AG09319 (cell line): ENCODE measurements at regions not wholly inside any gene's neighbourhood (a gene's known extent, or its start where the extent isn't known, plus 50 kb on each side); places are given as distances from the start of the nearest gene placed in this dataset.

Experiments
- DNase-seq: peaks from one replicate; pipeline ENCODE4 v3.0.0-alpha.2; 2010; ENCODE audit warnings: low read depth; ENCODE audit errors: extremely low read depth
- TF ChIP-seq, protein P1 (sequence below): IDR thresholded peaks from 2 replicates; pipeline ENCODE4 v1.5.1; 2011; ENCODE audit warnings: low read depth, mild to moderate bottlenecking, inconsistent platforms, low read length, moderate library complexity

GRCh38 chr1:238112952-238113621 lies 222.4 kb upstream of the ZP4 start:
- DNase-seq: no peak
- TF ChIP-seq, protein P1, sequence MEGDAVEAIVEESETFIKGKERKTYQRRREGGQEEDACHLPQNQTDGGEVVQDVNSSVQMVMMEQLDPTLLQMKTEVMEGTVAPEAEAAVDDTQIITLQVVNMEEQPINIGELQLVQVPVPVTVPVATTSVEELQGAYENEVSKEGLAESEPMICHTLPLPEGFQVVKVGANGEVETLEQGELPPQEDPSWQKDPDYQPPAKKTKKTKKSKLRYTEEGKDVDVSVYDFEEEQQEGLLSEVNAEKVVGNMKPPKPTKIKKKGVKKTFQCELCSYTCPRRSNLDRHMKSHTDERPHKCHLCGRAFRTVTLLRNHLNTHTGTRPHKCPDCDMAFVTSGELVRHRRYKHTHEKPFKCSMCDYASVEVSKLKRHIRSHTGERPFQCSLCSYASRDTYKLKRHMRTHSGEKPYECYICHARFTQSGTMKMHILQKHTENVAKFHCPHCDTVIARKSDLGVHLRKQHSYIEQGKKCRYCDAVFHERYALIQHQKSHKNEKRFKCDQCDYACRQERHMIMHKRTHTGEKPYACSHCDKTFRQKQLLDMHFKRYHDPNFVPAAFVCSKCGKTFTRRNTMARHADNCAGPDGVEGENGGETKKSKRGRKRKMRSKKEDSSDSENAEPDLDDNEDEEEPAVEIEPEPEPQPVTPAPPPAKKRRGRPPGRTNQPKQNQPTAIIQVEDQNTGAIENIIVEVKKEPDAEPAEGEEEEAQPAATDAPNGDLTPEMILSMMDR: no peak

DNA sequence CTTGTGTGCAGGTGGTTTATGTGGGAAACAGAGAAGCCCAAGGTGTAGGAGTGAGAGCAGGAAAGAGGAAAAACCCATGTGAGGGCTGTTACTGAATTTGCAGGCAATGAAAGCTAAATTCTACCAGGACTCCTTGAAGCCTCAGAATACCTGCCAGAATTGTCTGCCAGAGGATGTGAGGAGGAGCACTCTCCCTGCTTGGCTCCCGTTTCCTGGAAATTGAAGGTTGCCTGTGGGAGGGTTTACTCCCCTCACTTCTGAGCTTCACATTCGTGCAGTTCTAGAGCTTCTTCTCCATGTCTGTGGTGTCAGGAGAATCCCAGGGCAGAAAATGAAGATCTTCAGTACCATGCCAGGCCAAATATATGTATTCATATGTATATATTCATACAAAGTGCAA lies 220.8 kb upstream of the ZP4 start:
- TF ChIP-seq, protein P1: no peak

GRCh38 chr1:238111081-238111480 lies 220.4 kb upstream of the ZP4 start:
- TF ChIP-seq, protein P1: no peak
- DNase-seq: no peak

More for the DNA sequence above, 220.8 kb upstream of the ZP4 start:
- no peak for DNase-seq

- no peak for DNase-seq
- TF ChIP-seq, protein P1: no peak
These were observed 217.7 kb upstream of the ZP4 start for GRCh38 chr1:238108417-238108816.

DNA sequence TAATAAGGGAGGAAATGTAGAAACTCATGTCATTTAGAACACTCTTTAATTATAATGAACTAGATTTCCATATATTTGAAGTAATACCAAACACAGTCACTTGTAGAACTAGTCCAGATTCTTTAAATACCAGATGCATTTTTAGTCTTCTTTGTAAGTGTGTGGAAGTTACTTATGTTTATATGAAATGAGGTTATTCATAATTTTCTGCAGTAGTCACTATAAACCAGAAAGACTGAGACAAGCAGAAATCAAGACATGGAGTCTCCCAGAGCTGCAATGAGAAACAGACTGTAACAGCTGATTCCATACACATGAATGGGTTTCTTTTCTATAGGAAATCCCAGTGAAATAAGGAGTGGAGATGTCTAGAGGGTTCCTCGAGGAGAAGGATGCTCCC lies 216.6 kb upstream of the ZP4 start:
- TF ChIP-seq, protein P1: no peak
- DNase-seq: no peak

DNA sequence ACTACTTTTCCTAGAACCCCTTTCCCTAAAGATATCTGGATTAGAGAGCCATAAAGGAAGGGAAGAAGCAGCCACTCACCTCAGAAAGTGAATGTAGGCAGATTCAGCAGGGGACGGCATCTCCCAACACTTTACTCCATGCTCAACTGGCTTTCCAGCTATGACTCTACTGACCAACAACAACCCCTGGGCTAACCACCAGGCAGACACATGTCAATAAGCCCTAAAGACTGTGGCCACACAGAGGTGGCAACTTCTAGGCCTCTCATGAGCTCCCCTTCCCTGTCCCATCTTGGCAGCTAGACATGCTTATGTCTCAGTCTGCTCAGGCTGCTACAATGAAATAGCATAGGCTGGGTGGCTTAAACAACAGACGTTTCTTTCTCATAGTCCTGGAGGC lies 214.0 kb upstream of the ZP4 start:
- TF ChIP-seq, protein P1: no peak
- DNase-seq: no peak

DNA sequence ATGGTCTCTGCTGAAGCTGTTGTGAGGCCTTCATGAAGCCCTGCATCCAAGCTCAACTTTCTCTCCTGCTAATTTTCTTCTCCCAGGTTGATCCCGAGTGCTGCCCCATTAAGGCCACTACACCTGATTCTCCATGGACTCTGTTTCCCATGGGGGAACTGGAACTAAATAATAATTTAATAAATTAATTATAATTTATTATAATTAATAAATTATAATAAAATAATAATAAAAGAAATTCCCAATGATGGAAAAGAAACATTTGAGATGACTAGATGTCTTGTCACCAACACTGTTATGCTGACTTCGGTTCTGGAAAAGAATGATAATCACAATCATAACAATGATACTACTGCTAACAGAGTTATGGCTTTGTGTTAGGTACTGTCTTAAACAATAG lies 211.2 kb upstream of the ZP4 start:
- DNase-seq: no peak
- TF ChIP-seq, protein P1: no peak
